ENCODE measurements at regions not wholly inside any gene's neighbourhood (a gene's known extent, or its start where the extent isn't known, plus 50 kb on each side); places are given as distances from the start of the nearest gene placed in this dataset.
A peak's percentile ranks its signal among the peaks of the same experiment; 100 is the strongest.

- H3K79me2 ChIP-seq (ENCODE audit: insufficient read depth) = no peaks in the 10 kb centered on the region
- H3K27ac ChIP-seq (ENCODE audit: low read depth in 2 of 2, low read length in 1 of 2) = no peak overlapping the region
- no peaks in the 10 kb centered on the region for H3K9me3 ChIP-seq
- no peaks in the 10 kb centered on the region for H3K36me3 ChIP-seq (replicated peaks in 1 of 2; ENCODE audit: control insufficient read depth in 1 of 2, insufficient read depth in 2 of 2, low read length in 1 of 2)
- no peaks in the 10 kb centered on the region for H4K20me1 ChIP-seq (ENCODE audit: insufficient read depth)
- 15% methylated on average over 8 of the region's 8 CpGs for WGBS (ENCODE audit: low lambda C conversion rate)
- TF ChIP-seq TAF1 (IDR thresholded peaks at IDR 0.05; ENCODE audit: borderline replicate concordance, low read depth, low read length) (no peak), CTCF (IDR thresholded peaks at IDR 0.05) (peak; percentile 44), JUND (IDR thresholded peaks at IDR 0.05) (no peak), RAD21 (IDR thresholded peaks at IDR 0.05; ENCODE audit: low read length) (peak; percentile 57), SMC3 (IDR thresholded peaks at IDR 0.05; ENCODE audit: low read depth, low read length) (peak; percentile 37; the same call in 1 of the 2 replicates), SIN3A (IDR thresholded peaks at IDR 0.05; ENCODE audit: borderline replicate concordance, low read depth, low read length) (no peak), RXRA (IDR thresholded peaks at IDR 0.05; ENCODE audit: borderline replicate concordance, low read depth) (no peak), RFX5 (IDR thresholded peaks at IDR 0.05; ENCODE audit: low read length) (no peak)
- H3K4me1 ChIP-seq (ENCODE audit: control insufficient read depth in 1 of 2, insufficient read depth in 2 of 2, low read depth in 1 of 2, low read length in 1 of 2) = peaks cover 0 to 16% of the 10 kb centered on the region in 2 experiments; a peak in 1 of 4 replicates
- H3K4me3 ChIP-seq (ENCODE audit: low read depth in 2 of 2, low read length in 1 of 2) = no peak overlapping the region
- ChIA-PET POLR2A (no interaction called here), CTCF (interaction anchor here (0.9 to 3.4 kb wide), 12 partner anchors 9 to 471 kb away, joined by 3 to 14 read pairs (median 4); no protein-coding TSS in a partner anchor)
- no peak overlapping the region for H3K9ac ChIP-seq
- no peaks in the 10 kb centered on the region for H3F3A ChIP-seq (replicated peaks; ENCODE audit: insufficient read depth)
- no peaks in the 10 kb centered on the region for H3K9me2 ChIP-seq
- H3K27me3 ChIP-seq (ENCODE audit: insufficient read depth) = no peaks in the 10 kb centered on the region
- no peak overlapping the region for H2AFZ ChIP-seq (ENCODE audit: low read depth)
- peak; percentile 52 for DNase-seq
- no peak overlapping the region for H3K4me2 ChIP-seq
Measured at GRCh38 chr11:116170526-116171120, 602.2 kb downstream of the BUD13 start.

DNA sequence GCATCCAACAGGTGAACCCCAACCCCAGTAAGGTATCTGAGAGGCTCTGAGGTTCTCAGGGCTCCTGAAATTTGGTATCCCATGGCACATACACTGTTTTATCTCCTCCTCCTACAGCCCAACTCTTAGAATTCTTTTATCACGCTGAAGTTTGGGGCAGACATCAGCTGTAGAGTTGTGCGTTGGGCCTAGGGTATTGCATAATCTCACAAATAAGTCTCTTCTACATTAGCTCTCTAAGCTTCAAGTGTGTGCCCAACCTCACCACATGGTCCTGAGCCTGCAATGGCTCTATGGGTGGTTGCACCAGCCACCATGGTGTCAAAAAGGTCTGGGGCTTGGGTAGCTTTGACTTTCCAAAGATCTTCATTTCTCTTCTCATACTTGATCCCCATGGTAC, 603.0 kb downstream of the BUD13 start:
- no peaks in the 10 kb centered on the region for H3K9me2 ChIP-seq
- no peaks in the 10 kb centered on the region for H3K79me2 ChIP-seq (ENCODE audit: insufficient read depth)
- H4K20me1 ChIP-seq (ENCODE audit: insufficient read depth) = no peaks in the 10 kb centered on the region
- POLR2A ChIA-PET = no interaction called here
- no peak for TF ChIP-seq RAD21 (IDR thresholded peaks at IDR 0.05; ENCODE audit: low read length)
- TF ChIP-seq SMC3 (IDR thresholded peaks at IDR 0.05; ENCODE audit: low read depth, low read length) = no peak
- no peak for TF ChIP-seq RCOR1 (IDR thresholded peaks at IDR 0.05; ENCODE audit: low read length)
- TF ChIP-seq FOXM1 (IDR thresholded peaks at IDR 0.05; ENCODE audit: low read depth) = no peak
- TF ChIP-seq RFX5 (IDR thresholded peaks at IDR 0.05; ENCODE audit: low read length) = no peak
- TF ChIP-seq RXRA (IDR thresholded peaks at IDR 0.05; ENCODE audit: borderline replicate concordance, low read depth) = no peak
- no peak for TF ChIP-seq TEAD4 (IDR thresholded peaks at IDR 0.05; ENCODE audit: borderline replicate concordance, insufficient read depth)
- no peak for TF ChIP-seq ELF1 (IDR thresholded peaks at IDR 0.05)
- TF ChIP-seq USF1 (IDR thresholded peaks at IDR 0.05; ENCODE audit: borderline replicate concordance, low read depth) = no peak
- TF ChIP-seq TAF1 (IDR thresholded peaks at IDR 0.05; ENCODE audit: borderline replicate concordance, low read depth, low read length) = no peak
- no peak for TF ChIP-seq SIN3A (IDR thresholded peaks at IDR 0.05; ENCODE audit: borderline replicate concordance, low read depth, low read length)
- no peak for TF ChIP-seq FOSL2 (IDR thresholded peaks at IDR 0.05; ENCODE audit: borderline replicate concordance, low read depth)
- TF ChIP-seq MXI1 (IDR thresholded peaks at IDR 0.05; ENCODE audit: low read depth, low read length) = no peak
- no peak for TF ChIP-seq POLR2AphosphoS5 (IDR thresholded peaks at IDR 0.05; ENCODE audit: low read depth, low read length)
- TF ChIP-seq NRF1 (IDR thresholded peaks at IDR 0.05; ENCODE audit: low read depth, low read length) = no peak
- no peak for TF ChIP-seq EP300 (IDR thresholded peaks at IDR 0.05; ENCODE audit: borderline replicate concordance in 1 of 2, low read depth in 1 of 2, low read length in 1 of 2)
- TF ChIP-seq EZH2phosphoT487 (IDR thresholded peaks at IDR 0.05; ENCODE audit: borderline replicate concordance, low read depth) = no peak
- peaks cover 0 to 15% of the 10 kb centered on the region in 2 experiments; a peak in 1 of 4 replicates for H3K4me1 ChIP-seq (ENCODE audit: control insufficient read depth in 1 of 2, insufficient read depth in 2 of 2, low read depth in 1 of 2, low read length in 1 of 2)
- H3F3A ChIP-seq (replicated peaks; ENCODE audit: insufficient read depth) = no peaks in the 10 kb centered on the region
- no peak overlapping the region for H3K27ac ChIP-seq (ENCODE audit: low read depth in 2 of 2, low read length in 1 of 2)
- no peak overlapping the region for H3K4me2 ChIP-seq
- no peak overlapping the region for H2AFZ ChIP-seq (ENCODE audit: low read depth)
- CTCF ChIA-PET = interaction anchor here (0.9 to 3.4 kb wide), 6 partner anchors 9 to 471 kb away, joined by 3 to 14 read pairs (median 4); no protein-coding TSS in a partner anchor
- no peaks in the 10 kb centered on the region for H3K9me3 ChIP-seq
- no peaks in the 10 kb centered on the region for H3K36me3 ChIP-seq (replicated peaks in 1 of 2; ENCODE audit: control insufficient read depth in 1 of 2, insufficient read depth in 2 of 2, low read length in 1 of 2)
- no peak overlapping the region for H3K9ac ChIP-seq
- WGBS (ENCODE audit: low lambda C conversion rate) = 41% methylated on average over 2 of the region's 2 CpGs
- no peaks in the 10 kb centered on the region for H3K27me3 ChIP-seq (ENCODE audit: insufficient read depth)
- DNase-seq = no peak
- H3K4me3 ChIP-seq (ENCODE audit: low read depth in 2 of 2, low read length in 1 of 2) = no peak overlapping the region

All from SK-N-SH (cell line).